ENCODE measurements at regions not wholly inside any gene's neighbourhood (a gene's known extent, or its start where the extent isn't known, plus 50 kb on each side); places are given as distances from the start of the nearest gene placed in this dataset.

- CTCF ChIA-PET: interaction anchor here (1.1 to 2.1 kb wide), 2 partner anchors 8 to 102 kb away, joined by 3 to 13 read pairs; no protein-coding TSS in a partner anchor
- DNase-seq (ENCODE audit: low spot score): no peak
- no peak overlapping the region for H3K27ac Mint-ChIP-seq
Observed at GRCh38 chr14:104333646-104334423, 195.4 kb downstream of the KIF26A start.

More at GRCh38 chr14:104333646-104334423, 195.4 kb downstream of the KIF26A start:
- TF ChIP-seq TCF7 (CRISPR knock-in tag; IDR thresholded peaks at IDR 0.05; ENCODE audit: low read depth) (no peak), FOXP4 (CRISPR knock-in tag; IDR thresholded peaks at IDR 0.05) (no peak), ZNF121 (CRISPR knock-in tag; IDR thresholded peaks at IDR 0.05) (no peak), ZNF263 (CRISPR knock-in tag; IDR thresholded peaks at IDR 0.05; ENCODE audit: low read depth) (no peak), MAX (CRISPR knock-in tag; IDR thresholded peaks at IDR 0.05) (no peak), ZNF512 (CRISPR knock-in tag; IDR thresholded peaks at IDR 0.05; ENCODE audit: borderline replicate concordance) (no peak), ATF1 (CRISPR knock-in tag; IDR thresholded peaks at IDR 0.05) (no peak), AR (CRISPR knock-in tag; IDR thresholded peaks at IDR 0.05) (no peak), MXD4 (CRISPR knock-in tag; IDR thresholded peaks at IDR 0.05; ENCODE audit: borderline replicate concordance) (no peak), RORB (CRISPR knock-in tag; IDR thresholded peaks at IDR 0.05) (no peak), ZNF423 (CRISPR knock-in tag; IDR thresholded peaks at IDR 0.05) (no peak), ERG (CRISPR knock-in tag; IDR thresholded peaks at IDR 0.05) (no peak), ZNF138 (CRISPR knock-in tag; conservative IDR thresholded peaks at IDR 0.05) (no peak), USF1 (CRISPR knock-in tag; IDR thresholded peaks at IDR 0.05) (no peak), GRHL2 (CRISPR knock-in tag; IDR thresholded peaks at IDR 0.05; ENCODE audit: insufficient replicate concordance, severe bottlenecking) (no peak), E2F4 (CRISPR knock-in tag; IDR thresholded peaks at IDR 0.05; ENCODE audit: borderline replicate concordance, low read depth) (no peak), FOXP1 (CRISPR knock-in tag; IDR thresholded peaks at IDR 0.05; ENCODE audit: borderline replicate concordance) (no peak), PRDM15 (CRISPR knock-in tag; IDR thresholded peaks at IDR 0.05) (no peak), ATF2 (CRISPR knock-in tag; IDR thresholded peaks at IDR 0.05; ENCODE audit: borderline replicate concordance, low read depth) (no peak)
- ATAC-seq: no peak
- POLR2A ChIA-PET: no interaction called here
- Mint-ChIP-seq H3K4me3 (no peak overlapping the region), H3K27me3 (ENCODE audit: low read depth) (peaks cover 12% of the 10 kb centered on the region), H3K4me1 (no peaks in the 10 kb centered on the region), H3K36me3 (peaks cover 27% of the 10 kb centered on the region), H3K9me3 (peaks cover 36% of the 10 kb centered on the region)

All from WTC11 (cell line).